Right renal pelvis (tissue), 4 donors: ENCODE measurements at regions not wholly inside any gene's neighbourhood (a gene's known extent, or its start where the extent isn't known, plus 50 kb on each side); places are given as distances from the start of the nearest gene placed in this dataset.
A peak's percentile ranks its signal among the peaks of the same experiment; 100 is the strongest.

Experiments used
- DNase-seq, 4 donors: peaks; one replicate each; pipeline ENCODE4 v3.0.0-alpha.2; 2013; ENCODE audit warnings: low read depth in 4 of 4, low spot score in 3 of 4, missing footprints in 1 of 4

DNA sequence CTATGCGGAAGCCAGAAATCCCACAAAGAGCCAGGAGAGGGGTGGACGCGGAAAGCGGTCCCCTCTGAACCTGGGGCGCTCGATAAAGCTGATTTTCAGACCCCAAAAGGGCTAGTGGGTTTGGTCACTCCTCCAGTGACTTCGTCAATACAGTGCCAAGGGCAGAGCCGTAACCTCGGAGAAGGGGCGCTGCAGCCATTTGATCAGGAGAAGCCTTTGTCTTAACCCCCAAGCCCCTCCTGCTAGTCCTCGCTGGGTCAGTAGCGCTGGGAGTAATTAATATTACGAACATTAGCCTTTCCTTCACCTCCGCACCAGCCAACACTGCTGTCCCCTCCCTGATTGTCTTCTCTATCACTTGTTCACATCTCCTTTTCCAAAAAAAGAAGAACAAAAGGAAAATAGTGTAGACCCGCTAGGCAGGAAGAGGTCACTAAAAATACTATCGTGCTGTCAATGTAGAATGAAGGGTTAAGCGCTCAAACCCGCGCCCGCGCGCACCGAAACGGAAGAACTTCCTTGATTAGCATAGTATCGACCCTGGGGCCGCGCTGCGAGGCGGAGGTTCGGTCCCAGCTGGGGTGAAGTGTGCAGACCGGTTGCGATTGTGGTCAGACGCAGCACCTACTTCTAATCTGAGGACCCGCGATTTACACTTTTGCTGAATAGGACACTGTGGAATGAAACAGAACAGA is 63.2 kb upstream of the MAPRE2 start:
- peak in 1 of 4 donors; percentile 13 for DNase-seq

DNA sequence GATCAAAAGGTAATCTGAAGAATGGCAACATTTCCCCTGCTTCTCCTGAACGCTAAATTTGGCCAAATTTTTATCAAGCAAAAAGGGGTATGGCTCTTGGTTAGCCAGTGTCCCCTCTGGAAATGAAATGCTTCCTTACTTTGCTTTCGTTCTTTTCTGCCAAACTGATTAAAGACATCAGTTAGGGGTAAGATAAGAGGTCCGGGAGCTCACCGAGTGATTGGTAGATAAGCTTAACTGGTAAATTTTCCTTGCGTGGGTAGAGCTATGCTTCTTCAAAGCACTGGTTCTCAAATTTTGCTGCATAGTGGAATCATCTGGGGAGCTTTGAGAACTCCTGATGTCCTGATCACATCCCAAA is 62.7 kb upstream of the MAPRE2 start:
- no peak for DNase-seq

DNA sequence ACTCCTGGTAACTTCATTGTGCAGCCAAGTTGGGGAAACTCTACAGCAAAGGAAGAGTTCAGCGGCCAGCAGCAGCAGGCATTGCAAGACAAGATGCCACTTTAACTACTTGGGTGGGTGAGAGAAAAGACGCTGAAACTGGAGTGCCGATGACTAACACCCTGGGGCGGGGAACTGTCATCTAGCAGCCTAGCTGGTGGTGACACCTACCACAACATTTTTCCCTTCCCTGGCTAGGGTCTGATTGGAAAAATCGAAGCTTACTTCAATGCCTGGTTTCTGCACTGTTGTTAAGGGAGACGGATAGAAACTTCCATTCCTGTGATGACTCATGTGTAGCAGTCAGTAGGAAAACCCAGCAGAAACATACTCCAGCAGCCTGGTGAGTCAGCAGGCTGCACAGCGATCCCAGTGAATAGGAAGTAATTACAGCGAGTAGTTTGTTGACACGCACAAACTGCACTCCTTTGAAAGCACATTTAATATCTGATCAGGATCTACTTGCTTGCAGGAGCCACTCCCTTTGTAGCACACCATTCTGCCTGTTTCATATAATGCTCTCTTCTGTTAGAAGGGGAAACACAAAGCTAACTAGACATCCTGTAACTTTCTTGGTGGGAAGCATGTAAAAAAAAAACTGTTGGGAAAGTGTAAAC is 62.1 kb upstream of the MAPRE2 start:
- DNase-seq, result peak in 3 of 4 donors; percentile 28 to 52 (median 44)

GRCh38 chr18:34981487-34981886 is 59.7 kb upstream of the MAPRE2 start:
- DNase-seq, result no peak

GRCh38 chr18:34985963-34986362 is 55.2 kb upstream of the MAPRE2 start:
- no peak for DNase-seq

DNA sequence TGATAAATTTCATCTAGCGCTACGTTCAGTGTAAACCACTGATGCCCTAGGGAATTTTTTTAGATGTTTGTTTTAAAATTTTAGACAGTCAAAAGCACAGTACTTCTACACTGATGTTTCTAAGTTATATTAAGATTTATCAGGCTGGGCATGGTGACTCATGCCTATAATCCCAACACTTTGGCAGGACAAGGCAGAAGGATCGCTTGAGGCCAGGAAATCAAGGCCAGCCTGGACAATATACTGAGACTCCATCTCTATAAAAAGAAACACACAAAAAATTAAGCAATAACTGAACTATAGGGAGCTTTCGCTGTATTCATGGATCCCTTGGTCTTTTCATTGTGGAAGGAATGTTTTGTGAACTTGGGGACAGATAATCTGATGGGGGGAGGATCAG is 50.6 kb upstream of the MAPRE2 start:
- DNase-seq, result no peak

- no peak for DNase-seq
Observed at GRCh38 chr18:34991152-34991551, 50.1 kb upstream of the MAPRE2 start.
